Lower lobe of right lung (tissue), 2 donors: ENCODE measurements at regions not wholly inside any gene's neighbourhood (a gene's known extent, or its start where the extent isn't known, plus 50 kb on each side); places are given as distances from the start of the nearest gene placed in this dataset.

ENCODE experiments used
- ATAC-seq, 2 donors: fragments of 200-7000 bp; cut with Tn5 transposase; one replicate each; pipeline ENCODE4 v1.9.1; 2020 to 2022; ENCODE audit warnings: mild to moderate bottlenecking in 2 of 2, moderate library complexity in 2 of 2
- DNase-seq: peaks from one replicate; pipeline ENCODE4 v3.0.0-alpha.2; 2020
- H3K27ac ChIP-seq: fragments of 200-600 bp; one replicate; pipeline ENCODE4 v1.8.0; 2022
- H3K27me3 ChIP-seq: fragments of 200-600 bp; one replicate; pipeline ENCODE4 v1.8.0; 2022; ENCODE audit warnings: low read depth
- H3K36me3 ChIP-seq: fragments of 200-600 bp; one replicate; pipeline ENCODE4 v1.8.0; 2022; ENCODE audit warnings: mild to moderate bottlenecking
- H3K4me1 ChIP-seq: fragments of 200-600 bp; one replicate; pipeline ENCODE4 v1.8.0; 2022
- H3K4me3 ChIP-seq: fragments of 200-600 bp; one replicate; pipeline ENCODE4 v1.8.0; 2022; ENCODE audit warnings: mild to moderate bottlenecking
- H3K9me3 ChIP-seq: fragments of 200-600 bp; one replicate; pipeline ENCODE4 v1.8.0; 2022
- CTCF ChIP-seq: fragments of 200-600 bp; IDR thresholded peaks from one replicate; pipeline ENCODE4 v1.8.0; 2022; ENCODE audit warnings: antibody characterized with exemption, mild to moderate bottlenecking
- intact Hi-C: fragments of 100-400 bp; cut with DNase I; formaldehyde crosslinking; loops from one replicate; pipeline ENCODE4 v1.11.0; 2022
- donor health status: DM: no; HTN: yes; CAD: no; lungs with severe emphysema.

GRCh38 chr4:134328741-134329140 is 127.2 kb upstream of the PABPC4L start:
- DNase-seq, result no peak
- Histone ChIP-seq H3K27ac (no peak overlapping the region), H3K27me3 (no peaks in the 10 kb centered on the region), H3K4me3 (no peak overlapping the region), H3K36me3 (no peaks in the 10 kb centered on the region), H3K4me1 (no peaks in the 10 kb centered on the region), H3K9me3 (no peaks in the 10 kb centered on the region)
- intact Hi-C loops, result no loop called here
- ATAC-seq, result no peak
- no peak for TF ChIP-seq CTCF

GRCh38 chr4:134327274-134328122 is 125.9 kb upstream of the PABPC4L start:
- H3K27ac ChIP-seq, result no peak overlapping the region
- intact Hi-C loops, result no loop called here
- no peaks in the 10 kb centered on the region for H3K27me3 ChIP-seq

GRCh38 chr4:134326866-134327265 is 125.3 kb upstream of the PABPC4L start:
- DNase-seq (no peak), ATAC-seq (no peak)
- H3K27me3 ChIP-seq, result no peaks in the 10 kb centered on the region
- no peak overlapping the region for H3K27ac ChIP-seq
- intact Hi-C loops, result no loop called here
- H3K4me1 ChIP-seq, result no peaks in the 10 kb centered on the region
- no peak overlapping the region for H3K4me3 ChIP-seq
- no peaks in the 10 kb centered on the region for H3K9me3 ChIP-seq
- no peaks in the 10 kb centered on the region for H3K36me3 ChIP-seq
- no peak for TF ChIP-seq CTCF

More at GRCh38 chr4:134327274-134328122, 125.9 kb upstream of the PABPC4L start:
- ATAC-seq (no peak), DNase-seq (no peak)
- Histone ChIP-seq H3K9me3 (no peaks in the 10 kb centered on the region), H3K4me1 (no peaks in the 10 kb centered on the region), H3K36me3 (no peaks in the 10 kb centered on the region), H3K4me3 (no peak overlapping the region)
- TF ChIP-seq CTCF, result no peak

- ATAC-seq (no peak), DNase-seq (no peak)
- no peak for TF ChIP-seq CTCF
- no peak overlapping the region for H3K4me3 ChIP-seq
- no peaks in the 10 kb centered on the region for H3K4me1 ChIP-seq
- H3K27me3 ChIP-seq, result no peaks in the 10 kb centered on the region
- intact Hi-C loops, result no loop called here
- H3K36me3 ChIP-seq, result no peaks in the 10 kb centered on the region
- no peaks in the 10 kb centered on the region for H3K9me3 ChIP-seq
- H3K27ac ChIP-seq, result no peak overlapping the region
Observed at GRCh38 chr4:134324179-134324578, 122.6 kb upstream of the PABPC4L start.

- H3K27ac ChIP-seq, result no peak overlapping the region
- H3K4me1 ChIP-seq, result no peaks in the 10 kb centered on the region
- DNase-seq, result no peak
- ATAC-seq, result no peak
- no peak for TF ChIP-seq CTCF
- H3K4me3 ChIP-seq, result no peak overlapping the region
- no peaks in the 10 kb centered on the region for H3K36me3 ChIP-seq
- H3K9me3 ChIP-seq, result no peaks in the 10 kb centered on the region
- no peaks in the 10 kb centered on the region for H3K27me3 ChIP-seq
- intact Hi-C loops, result no loop called here
Observed at GRCh38 chr4:134320048-134320447, 118.5 kb upstream of the PABPC4L start.
